GM12892 (cell line): ENCODE measurements at regions not wholly inside any gene's neighbourhood (a gene's known extent, or its start where the extent isn't known, plus 50 kb on each side); places are given as distances from the start of the nearest gene placed in this dataset.

Experiments
- POLR2A ChIP-seq: IDR thresholded peaks from 2 replicates; pipeline ENCODE4 v1.6.1; 2011; ENCODE audit warnings: low read depth, low read length, control low read depth
- POLR2AphosphoS5 ChIP-seq: IDR thresholded peaks from 2 replicates; pipeline ENCODE4 v1.6.1; 2011; ENCODE audit warnings: low read depth, low read length, control low read depth
- TAF1 ChIP-seq: IDR thresholded peaks from 2 replicates; pipeline ENCODE4 v1.6.1; 2011; ENCODE audit warnings: low read depth, mild to moderate bottlenecking, control low read depth, low read length, borderline replicate concordance

DNA sequence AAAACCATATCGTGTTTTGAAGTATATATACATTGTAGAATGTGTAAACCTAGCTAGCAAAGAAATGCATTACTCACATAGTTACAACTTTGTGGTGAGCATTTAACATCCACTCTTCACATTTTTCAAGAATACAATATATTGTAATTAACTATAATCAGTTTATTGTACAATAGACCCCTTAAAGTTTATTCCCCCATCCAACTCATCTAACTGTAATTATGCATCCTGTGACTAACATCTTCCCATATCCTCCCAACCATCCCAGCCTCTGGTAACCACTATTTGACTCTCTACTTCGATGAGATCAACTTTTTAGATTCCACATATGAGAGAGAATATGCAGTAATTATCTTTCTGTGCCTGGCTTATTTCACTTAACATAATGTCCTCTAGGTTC is 526.4 kb downstream of the KIF20B start:
- TF ChIP-seq POLR2AphosphoS5 (no peak), POLR2A (no peak), TAF1 (no peak)
